ENCODE measurements at regions not wholly inside any gene's neighbourhood (a gene's known extent, or its start where the extent isn't known, plus 50 kb on each side); places are given as distances from the start of the nearest gene placed in this dataset.

DNA sequence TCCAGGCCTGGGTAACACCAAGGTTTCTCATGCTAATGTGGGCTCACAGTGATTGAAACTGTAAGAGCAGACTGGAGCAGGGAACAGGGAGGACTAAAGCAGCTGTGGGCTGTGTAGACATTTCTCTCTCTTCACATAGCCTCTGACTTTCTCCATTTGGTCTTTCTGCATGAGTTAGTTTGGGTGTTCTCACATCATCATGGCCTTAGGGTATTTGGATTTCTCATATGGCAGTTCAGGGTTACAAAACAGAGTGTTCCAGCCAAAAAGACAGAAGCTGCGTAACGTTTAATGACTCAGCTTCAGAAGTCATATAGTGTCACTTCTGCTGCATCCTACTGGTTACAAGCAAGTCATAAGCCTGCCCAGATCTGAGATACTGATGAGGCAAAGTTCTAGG is 52.0 kb upstream of the OSBPL8 start:
- H3K4me3 ChIP-seq (ENCODE audit: low read depth, low read length), result no peak overlapping the region
- DNase-seq (ENCODE audit: low read depth), result peak; percentile 91

DNA sequence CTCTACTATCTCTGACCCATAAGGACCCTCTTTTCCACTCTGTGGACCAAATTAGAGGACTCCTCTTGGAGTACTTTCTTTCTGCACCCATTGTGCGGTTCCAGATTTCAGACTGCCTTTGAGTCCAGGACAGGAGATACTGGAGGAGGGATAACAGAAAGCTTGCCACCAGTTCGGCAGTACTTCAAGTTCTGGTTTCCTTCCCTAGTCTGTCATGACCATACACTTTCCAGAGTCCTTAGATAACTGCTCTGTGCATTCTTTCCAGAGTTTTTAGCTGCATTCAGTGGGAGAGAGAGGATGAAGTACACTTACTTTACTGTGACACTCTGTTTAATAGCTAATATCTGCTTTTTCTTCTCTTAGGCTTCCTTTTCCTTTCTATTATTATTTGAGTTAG is 54.8 kb upstream of the OSBPL8 start:
- no peak for DNase-seq (ENCODE audit: low read depth)
- no peak overlapping the region for H3K4me3 ChIP-seq (ENCODE audit: low read depth, low read length)

DNA sequence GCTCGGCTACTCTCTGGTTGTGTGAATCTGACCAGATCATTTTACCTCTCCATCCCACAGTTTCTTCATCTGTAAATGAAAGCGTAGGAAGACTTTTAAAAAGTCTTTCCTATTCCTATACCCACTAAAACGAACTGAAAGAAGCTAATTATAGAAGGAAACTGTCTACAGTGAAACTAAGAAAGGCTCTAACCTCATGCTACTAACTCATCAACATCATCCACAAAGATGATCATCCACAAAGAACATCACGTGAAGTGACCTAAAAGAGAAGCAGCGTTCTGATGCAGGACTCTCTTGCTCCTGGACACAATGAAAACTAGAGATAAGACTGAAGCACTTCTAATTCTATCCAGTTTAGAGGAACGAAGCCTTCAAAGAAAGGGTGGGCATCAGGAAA is 58.5 kb upstream of the OSBPL8 start:
- H3K4me3 ChIP-seq (ENCODE audit: low read depth, low read length), result no peak overlapping the region
- DNase-seq (ENCODE audit: low read depth), result no peak

DNA sequence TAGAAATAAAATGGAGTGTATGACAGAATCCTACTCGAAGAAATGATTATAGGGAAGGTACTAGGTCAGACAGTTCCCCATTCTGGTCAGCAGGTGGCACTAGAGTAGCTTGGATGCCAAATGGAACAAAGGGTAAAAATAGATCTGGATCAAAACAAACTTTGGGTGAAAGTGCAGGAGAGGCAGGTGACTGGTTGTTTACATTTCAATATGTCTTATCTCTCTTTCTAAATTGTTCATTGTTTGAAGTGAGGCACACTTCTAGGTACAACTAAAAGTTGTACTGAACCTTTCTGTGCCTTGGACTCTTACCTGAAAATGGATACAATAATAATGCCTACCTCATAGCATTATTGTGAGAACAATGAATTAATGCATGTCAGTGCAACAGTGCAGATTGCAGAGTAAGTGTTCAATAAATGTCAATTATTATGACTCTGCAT is 62.0 kb upstream of the OSBPL8 start:
- no peak overlapping the region for H3K4me3 ChIP-seq (ENCODE audit: low read depth, low read length)
- no peak for DNase-seq (ENCODE audit: low read depth)

DNA sequence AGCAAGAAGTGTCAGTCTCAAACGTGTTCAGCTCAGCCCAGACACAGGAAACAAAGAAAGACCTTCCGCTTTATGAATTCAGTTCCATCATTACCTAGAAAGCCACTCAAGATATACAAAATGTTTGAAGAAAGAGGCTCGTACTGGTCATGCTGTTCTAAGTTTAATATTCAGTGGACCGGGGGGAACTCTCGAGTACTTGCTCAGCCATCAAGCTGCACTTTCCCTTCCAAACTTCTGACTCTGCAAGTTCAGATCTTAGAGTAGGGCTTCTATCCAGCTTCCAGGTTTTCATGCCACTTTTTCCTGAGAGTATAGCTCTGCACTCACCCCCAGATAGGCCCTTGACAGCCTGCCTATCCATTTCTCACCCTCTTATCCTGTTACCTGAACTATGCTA is 62.8 kb upstream of the OSBPL8 start:
- DNase-seq (ENCODE audit: low read depth), result no peak
- no peak overlapping the region for H3K4me3 ChIP-seq (ENCODE audit: low read depth, low read length)

DNA sequence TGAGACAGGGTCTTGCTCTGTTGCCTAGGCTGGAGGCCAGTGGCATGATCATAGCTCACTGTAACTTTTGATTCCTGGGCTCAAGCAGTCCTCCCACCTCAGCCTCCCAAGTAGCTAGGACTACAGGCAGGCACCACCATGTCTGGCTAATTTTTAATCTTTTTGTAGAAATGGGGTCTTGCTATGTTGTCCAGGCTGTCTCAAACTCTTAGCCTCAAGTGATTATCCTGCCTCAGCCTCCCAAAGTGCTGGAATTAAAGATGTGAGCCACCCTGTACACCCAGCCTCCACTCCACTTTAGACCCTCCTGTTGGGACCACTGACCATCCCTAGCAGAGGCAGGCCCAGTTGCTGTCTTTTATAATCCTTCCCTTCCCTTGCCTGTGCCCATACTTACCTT is 63.3 kb upstream of the OSBPL8 start:
- DNase-seq (ENCODE audit: low read depth), result no peak
- H3K4me3 ChIP-seq (ENCODE audit: low read depth, low read length), result no peak overlapping the region

DNA sequence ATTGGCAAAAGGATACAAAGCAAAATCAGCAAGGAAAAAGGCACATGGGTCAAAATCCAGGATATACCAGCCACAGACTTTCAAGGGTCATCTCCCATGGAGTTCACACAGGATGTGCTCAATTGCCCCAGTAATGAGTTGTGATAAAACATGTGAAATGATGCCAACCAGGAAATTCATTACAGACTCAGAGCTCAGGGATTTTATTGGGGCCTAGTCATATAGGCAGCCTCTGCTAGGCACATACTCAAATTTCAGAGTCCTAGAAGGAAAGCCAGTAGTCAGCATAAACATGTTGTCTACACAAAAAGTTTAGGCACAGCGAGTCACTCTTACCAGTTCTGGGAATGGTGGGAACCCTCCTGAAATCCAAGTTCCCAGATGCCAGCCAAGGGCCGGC is 64.4 kb upstream of the OSBPL8 start:
- DNase-seq (ENCODE audit: low read depth), result no peak

DNA sequence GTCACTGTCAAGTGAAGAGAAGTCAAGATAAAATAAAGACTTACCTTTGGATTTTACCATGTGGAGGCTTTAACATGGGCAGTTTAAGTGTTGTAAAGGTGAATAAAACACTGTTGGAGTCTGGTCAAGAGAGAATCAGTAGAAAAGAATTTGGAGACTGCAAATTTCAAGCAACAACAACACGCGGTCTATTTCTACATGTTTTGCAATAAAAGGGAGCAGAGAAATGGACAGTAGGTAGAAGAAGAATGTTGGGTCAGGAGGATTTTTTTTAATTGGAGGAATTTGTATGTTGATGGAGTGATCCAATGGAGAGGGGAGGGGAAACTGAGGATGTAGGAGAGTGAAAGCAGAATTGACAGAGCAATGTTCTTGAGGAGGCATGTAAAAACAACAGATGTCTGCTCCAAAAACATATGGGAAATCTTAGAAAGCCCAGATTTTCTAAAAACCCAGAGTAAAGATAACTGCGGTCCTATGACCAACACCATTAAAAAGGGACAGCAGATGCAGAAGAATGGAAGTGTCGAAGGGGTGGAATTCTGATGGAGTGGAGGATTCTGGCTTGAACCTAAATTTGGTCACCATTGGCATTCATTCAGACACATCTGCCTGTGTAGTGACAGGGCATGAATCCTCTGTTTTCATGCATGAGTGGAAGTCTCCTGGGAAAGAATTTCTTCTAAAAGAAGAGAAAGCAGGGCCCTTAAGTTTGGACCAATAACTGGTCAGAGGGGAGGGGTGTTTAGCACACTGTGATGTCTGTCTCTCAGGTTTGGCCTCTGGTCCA is 68.0 kb upstream of the OSBPL8 start:
- no peak overlapping the region for H3K4me3 ChIP-seq (ENCODE audit: low read depth, low read length)
- DNase-seq (ENCODE audit: low read depth), result no peak

More for the DNA sequence above, 64.4 kb upstream of the OSBPL8 start:
- H3K4me3 ChIP-seq (ENCODE audit: low read depth, low read length), result no peak overlapping the region

DNA sequence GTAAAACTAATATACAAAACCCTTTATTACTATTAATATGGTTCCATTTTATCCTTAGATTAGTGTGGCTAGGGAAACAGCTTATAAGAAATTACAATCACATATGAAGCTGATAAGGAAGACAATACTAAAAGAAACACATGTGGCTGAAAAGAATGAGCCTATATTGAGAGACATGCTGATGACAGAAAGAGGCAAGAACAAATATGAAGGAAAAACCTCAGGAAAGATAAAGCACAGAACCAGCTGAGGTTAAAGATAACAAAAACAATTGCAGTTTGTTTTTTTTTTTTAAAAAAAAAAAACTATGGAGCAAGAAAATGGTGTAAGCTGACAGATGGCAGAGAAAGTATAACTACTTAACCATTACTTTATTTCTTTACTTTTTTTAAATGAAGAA is 69.2 kb upstream of the OSBPL8 start:
- DNase-seq (ENCODE audit: low read depth), result no peak
- no peak overlapping the region for H3K4me3 ChIP-seq (ENCODE audit: low read depth, low read length)

DNA sequence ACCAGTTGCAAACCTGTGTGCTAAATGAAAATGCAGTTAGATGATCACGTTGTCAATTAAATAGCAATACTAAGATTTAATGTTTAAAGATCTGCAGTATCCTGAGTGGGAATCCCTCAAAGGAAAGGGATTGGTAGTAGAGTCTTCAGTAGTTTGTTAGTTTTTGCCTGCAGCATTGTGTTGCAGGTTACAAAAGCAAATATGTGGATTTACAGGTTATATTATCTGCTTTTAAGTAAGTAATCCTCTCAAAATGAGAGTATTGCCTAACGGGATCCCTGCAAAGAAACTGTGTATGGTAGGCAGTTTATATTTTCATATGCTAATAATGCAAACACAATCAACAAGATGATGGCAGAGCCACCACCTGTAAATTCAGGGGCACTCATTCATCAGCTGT is 72.2 kb upstream of the OSBPL8 start:
- no peak for DNase-seq (ENCODE audit: low read depth)
- H3K4me3 ChIP-seq (ENCODE audit: low read depth, low read length), result no peak overlapping the region

DNA sequence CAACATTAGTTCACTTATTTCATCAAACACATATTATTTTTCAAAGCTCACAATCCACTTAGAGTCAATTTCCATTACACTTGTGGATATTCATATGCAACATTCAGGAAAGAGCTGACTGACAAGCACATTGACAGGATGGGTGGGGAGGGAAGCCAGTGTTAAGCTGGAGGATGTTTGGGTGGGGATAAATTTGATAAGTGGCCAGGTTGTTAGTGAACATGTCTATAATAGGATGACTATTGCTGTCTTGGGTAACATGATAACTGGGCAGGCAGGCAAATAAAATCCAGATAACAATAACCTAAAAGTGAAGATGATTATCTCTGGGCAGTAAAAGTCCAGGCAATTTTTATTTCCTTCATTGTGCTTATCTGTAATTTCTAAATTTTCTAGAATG is 73.8 kb upstream of the OSBPL8 start:
- DNase-seq (ENCODE audit: low read depth), result no peak
- no peak overlapping the region for H3K4me3 ChIP-seq (ENCODE audit: low read depth, low read length)

DNA sequence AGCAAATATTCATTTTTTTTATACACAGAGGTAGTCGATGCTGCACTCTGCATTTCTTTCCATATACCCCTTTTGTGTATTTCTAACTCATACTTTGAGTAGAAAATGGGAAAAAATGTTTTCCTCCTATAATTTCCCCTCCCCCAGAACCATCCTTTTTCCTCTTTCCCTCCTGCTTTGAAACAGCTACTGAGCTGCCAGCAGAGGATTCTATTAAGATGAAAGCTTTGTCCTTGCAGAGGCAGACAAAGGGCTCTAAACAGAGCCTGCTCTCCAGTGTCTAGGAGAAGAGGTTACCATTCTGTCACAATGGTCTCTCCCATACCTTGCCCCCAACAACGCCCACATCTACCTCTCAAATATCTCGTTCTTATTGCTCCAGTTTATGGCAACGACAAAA is 74.6 kb upstream of the OSBPL8 start:
- no peak overlapping the region for H3K4me3 ChIP-seq (ENCODE audit: low read depth, low read length)
- no peak for DNase-seq (ENCODE audit: low read depth)

DNA sequence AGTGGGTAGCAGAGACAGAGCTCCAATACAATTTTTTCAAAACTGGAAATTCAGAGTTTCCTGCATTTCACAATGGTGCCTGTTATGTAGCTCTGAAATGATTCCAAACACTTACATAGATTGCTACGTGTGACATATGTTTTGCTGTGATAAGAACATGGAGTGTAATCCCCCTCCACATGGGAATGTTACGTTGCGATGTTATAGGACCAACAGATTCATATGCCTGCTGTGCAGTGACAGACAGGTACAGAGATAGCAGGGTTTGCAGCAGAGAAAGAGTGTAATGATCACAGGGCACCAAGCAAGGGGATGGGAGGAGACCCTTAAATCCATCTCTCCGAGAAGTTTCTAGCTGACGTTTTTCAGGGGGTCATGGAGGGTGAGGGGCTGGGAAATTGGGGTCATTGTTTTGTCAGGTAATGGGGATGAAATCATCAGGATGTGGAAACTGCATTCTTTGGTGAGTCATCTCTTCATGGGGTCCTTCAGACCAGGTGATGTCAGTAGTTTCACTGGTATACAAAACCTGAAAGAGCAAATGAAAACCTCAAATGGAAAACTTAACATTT is 76.6 kb upstream of the OSBPL8 start:
- DNase-seq (ENCODE audit: low read depth), result no peak

DNA sequence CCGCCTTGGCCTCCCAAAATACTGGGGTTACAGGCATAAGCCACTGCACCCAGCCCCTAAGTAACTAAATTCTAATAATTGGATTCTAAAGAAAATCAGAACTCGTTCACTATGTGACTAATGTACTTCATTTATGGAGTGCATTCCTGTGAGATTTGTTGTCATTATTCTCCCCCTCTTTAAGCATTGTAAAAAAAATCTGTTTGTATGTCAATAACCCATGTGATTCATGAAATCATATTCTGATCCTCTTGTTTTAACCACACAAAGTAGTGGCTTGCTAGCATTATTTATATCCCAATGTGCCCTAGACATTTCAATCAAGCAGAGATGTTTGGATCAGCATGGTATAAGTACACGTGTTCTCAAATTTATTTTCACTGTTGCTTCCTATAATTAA is 78.2 kb upstream of the OSBPL8 start:
- no peak overlapping the region for H3K4me3 ChIP-seq (ENCODE audit: low read depth, low read length)
- no peak for DNase-seq (ENCODE audit: low read depth)

More for the DNA sequence above, 76.6 kb upstream of the OSBPL8 start:
- H3K4me3 ChIP-seq (ENCODE audit: low read depth, low read length), result no peak overlapping the region

DNA sequence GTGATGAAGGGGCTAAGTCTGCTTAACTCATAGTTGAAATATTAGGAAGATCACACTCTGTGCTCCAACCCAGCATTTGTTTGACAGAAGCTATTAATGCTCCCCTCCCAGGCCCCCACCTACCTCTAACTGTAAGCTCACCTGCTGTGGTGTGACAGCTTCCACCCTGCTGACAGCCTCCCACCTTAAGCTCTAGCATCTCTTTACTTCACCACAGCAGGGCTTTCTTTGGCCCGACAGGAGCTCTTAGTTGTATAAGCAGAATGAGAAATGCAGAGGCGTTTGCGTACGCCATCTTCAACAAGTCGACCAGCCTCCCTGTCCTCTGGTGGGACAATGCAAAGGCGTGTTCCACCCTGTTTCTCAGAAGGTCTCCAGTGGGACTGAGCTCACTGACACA is 80.1 kb upstream of the OSBPL8 start:
- no peak for DNase-seq (ENCODE audit: low read depth)
- no peak overlapping the region for H3K4me3 ChIP-seq (ENCODE audit: low read depth, low read length)

DNA sequence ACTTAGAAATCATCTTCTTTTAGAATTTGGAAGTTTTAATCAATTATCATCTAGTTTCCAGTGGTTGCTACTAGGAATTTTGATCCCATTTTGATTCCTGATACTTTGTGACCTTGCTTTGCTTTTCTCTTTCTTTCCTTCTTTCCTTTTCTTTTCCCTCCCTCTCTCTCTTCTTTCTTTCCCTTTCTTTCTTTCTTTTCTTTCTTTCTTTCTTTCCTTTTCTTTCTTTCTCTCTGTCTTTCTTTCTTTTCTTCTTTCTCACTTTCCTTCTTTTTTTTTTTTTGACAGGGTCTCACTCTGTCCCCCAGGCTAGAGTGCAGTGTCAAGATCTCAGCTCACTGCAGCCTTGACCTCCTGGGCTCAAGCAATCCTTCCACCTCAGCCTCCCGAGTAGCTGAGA is 81.5 kb upstream of the OSBPL8 start:
- no peak for DNase-seq (ENCODE audit: low read depth)
- no peak overlapping the region for H3K4me3 ChIP-seq (ENCODE audit: low read depth, low read length)

DNA sequence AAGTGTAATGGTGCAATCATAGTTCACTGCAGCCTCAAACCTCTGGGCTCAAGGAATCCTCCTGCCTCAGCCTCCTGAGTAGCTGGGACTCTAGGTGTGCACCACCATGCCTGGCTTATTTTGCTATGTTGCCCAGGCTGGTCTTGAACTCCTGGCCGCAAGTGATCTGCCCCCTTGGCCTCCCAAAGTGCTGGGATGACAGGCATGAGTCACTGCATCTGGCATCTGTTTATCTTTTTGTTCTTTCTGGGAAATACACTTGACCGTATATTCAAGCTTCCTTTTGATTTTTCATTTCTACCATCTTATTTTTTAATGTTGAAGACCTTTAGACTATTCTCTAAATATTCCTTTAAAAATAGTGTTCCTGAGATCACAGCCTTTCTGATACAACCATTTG is 82.4 kb upstream of the OSBPL8 start:
- H3K4me3 ChIP-seq (ENCODE audit: low read depth, low read length), result no peak overlapping the region
- DNase-seq (ENCODE audit: low read depth), result no peak

DNA sequence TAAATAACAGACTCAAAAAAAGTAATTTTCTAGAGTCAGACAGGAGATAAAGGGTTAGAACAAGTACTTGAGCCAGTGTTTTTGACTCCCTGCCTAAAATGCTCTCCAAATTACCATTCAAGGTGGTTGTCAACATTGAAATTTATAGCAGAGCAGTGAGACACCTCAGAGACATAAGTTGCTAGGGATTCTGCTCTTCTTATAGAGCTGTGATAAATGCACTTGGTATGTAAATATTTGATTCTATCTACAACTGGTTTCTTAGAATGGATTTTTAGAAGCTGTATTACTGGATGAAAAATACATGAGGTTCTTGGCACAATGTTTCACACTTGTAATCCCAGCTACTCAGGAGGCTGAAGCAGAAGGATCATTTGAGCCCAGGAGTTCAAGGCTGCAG is 83.9 kb upstream of the OSBPL8 start:
- H3K4me3 ChIP-seq (ENCODE audit: low read depth, low read length), result no peak overlapping the region
- DNase-seq (ENCODE audit: low read depth), result no peak

DNA sequence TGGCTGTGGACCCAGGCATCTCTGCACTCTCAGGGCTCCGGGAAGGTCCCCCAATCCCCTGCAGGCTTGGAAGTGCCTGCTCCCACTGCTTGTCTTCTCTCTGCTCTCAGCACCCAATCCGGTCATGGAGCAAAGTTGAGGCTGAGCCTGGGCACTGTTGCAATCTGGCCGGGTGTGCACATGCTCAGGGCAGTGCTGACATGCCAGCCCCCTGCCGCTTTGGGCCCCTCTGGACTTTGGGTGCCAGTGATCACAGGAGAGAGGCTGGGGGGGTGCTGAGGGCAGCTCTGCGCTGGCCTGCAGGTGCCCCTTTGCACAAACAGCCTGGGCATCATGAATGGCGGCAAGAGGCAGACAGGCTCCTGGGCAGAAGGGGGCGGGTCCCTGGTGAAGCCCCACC is 85.4 kb upstream of the OSBPL8 start:
- no peak overlapping the region for H3K4me3 ChIP-seq (ENCODE audit: low read depth, low read length)

DNA sequence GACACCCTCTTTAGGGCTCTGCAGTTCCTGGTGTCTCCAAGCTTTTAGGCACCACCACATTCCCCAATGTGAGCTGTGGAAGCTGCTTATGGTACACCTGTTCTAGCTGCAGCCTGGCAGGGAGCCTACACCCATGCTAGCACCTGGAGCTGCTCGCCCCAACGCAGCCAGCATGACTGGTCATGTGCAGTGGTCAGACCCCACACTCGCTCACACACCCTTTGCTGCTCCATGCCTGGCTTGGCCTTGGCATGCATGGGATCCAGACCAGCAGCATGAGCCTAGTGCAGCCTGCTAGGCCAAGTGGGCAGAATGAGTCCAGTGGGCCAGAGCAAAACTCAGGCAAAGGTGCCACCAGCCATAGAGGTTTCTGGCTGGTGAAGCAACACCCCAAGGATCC is 86.4 kb upstream of the OSBPL8 start:
- DNase-seq (ENCODE audit: low read depth), result no peak
- H3K4me3 ChIP-seq (ENCODE audit: low read depth, low read length), result no peak overlapping the region

More for the DNA sequence above, 85.4 kb upstream of the OSBPL8 start:
- no peak for DNase-seq (ENCODE audit: low read depth)

DNA sequence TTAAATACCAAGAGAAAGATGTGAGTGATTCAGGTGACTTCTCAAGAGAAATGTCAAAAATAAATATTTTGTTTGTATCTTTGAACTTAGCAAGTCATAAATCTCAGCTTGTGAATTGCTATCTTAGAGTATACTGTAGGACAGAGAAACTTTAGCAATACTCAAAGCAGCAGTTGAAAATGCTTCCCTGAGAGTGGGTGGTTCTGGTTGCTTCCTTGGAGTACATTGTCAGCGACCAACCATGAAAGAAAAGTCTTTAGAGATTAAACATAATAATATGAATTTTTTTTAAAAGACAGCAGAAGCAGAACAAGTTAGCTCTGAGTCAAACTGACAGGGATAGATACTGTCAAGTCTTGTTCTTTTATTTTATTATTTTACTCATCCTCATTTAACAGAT is 86.8 kb upstream of the OSBPL8 start:
- no peak overlapping the region for H3K4me3 ChIP-seq (ENCODE audit: low read depth, low read length)
- no peak for DNase-seq (ENCODE audit: low read depth)

Measured in skeletal muscle cell (primary cell).